ENCODE measurements at regions not wholly inside any gene's neighbourhood (a gene's known extent, or its start where the extent isn't known, plus 50 kb on each side); places are given as distances from the start of the nearest gene placed in this dataset.
A peak's percentile ranks its signal among the peaks of the same experiment; 100 is the strongest.
"Not testable (repeated sequence)": the region's sequence is repeated elsewhere in the genome, so short reads cannot be mapped to it uniquely, and the experiment has no call there.

GRCh38 chr1:201726700-201727099 lies 102.3 kb upstream of the IPO9 start:
- DNase-seq (ENCODE audit: low read depth in 2 of 2): no peak

- DNase-seq (ENCODE audit: low read depth in 2 of 2): no peak
Measured at GRCh38 chr1:201728731-201729130, 100.2 kb upstream of the IPO9 start.

GRCh38 chr1:201729973-201730608 lies 98.9 kb upstream of the IPO9 start:
- DNase-seq (ENCODE audit: low read depth in 2 of 2): no peak

GRCh38 chr1:201730611-201731010 lies 98.3 kb upstream of the IPO9 start:
- no peak for DNase-seq (ENCODE audit: low read depth in 2 of 2)

GRCh38 chr1:201731142-201731541 lies 97.8 kb upstream of the IPO9 start:
- DNase-seq (ENCODE audit: low read depth in 2 of 2): no peak

- no peak for DNase-seq (ENCODE audit: low read depth in 2 of 2)
Measured at GRCh38 chr1:201731592-201731991, 97.4 kb upstream of the IPO9 start.

GRCh38 chr1:201732351-201732750 lies 96.6 kb upstream of the IPO9 start:
- no peak for DNase-seq (ENCODE audit: low read depth in 2 of 2)

- not testable (repeated sequence) for DNase-seq (ENCODE audit: low read depth in 2 of 2)
Measured at GRCh38 chr1:201734221-201734620, 94.7 kb upstream of the IPO9 start.

GRCh38 chr1:201734786-201735185 lies 94.2 kb upstream of the IPO9 start:
- DNase-seq (ENCODE audit: low read depth in 2 of 2): no peak

- DNase-seq (ENCODE audit: low read depth in 2 of 2): no peak
Measured at GRCh38 chr1:201736707-201737320, 92.1 kb upstream of the IPO9 start.

GRCh38 chr1:201737352-201738060 lies 91.5 kb upstream of the IPO9 start:
- DNase-seq (ENCODE audit: low read depth in 2 of 2): no peak

GRCh38 chr1:201739080-201739479 lies 89.9 kb upstream of the IPO9 start:
- DNase-seq (ENCODE audit: low read depth in 2 of 2): no peak

GRCh38 chr1:201739492-201740085 lies 89.4 kb upstream of the IPO9 start:
- peak; percentile 42 for DNase-seq (ENCODE audit: low read depth in 2 of 2)

- DNase-seq (ENCODE audit: low read depth in 2 of 2): no peak
Measured at GRCh38 chr1:201740086-201740541, 88.8 kb upstream of the IPO9 start.

GRCh38 chr1:201740670-201741111 lies 88.3 kb upstream of the IPO9 start:
- DNase-seq (ENCODE audit: low read depth in 2 of 2): no peak

GRCh38 chr1:201741763-201742342 lies 87.1 kb upstream of the IPO9 start:
- DNase-seq (ENCODE audit: low read depth in 2 of 2): no peak

GRCh38 chr1:201742476-201742875 lies 86.5 kb upstream of the IPO9 start:
- no peak for DNase-seq (ENCODE audit: low read depth in 2 of 2)

GRCh38 chr1:201742955-201743805 lies 85.8 kb upstream of the IPO9 start:
- DNase-seq (ENCODE audit: low read depth in 2 of 2): no peak

GRCh38 chr1:201745023-201745422 lies 83.9 kb upstream of the IPO9 start:
- no peak for DNase-seq (ENCODE audit: low read depth in 2 of 2)

- DNase-seq (ENCODE audit: low read depth in 2 of 2): no peak
Measured at GRCh38 chr1:201746156-201746555, 82.8 kb upstream of the IPO9 start.

GRCh38 chr1:201747261-201747660 lies 81.7 kb upstream of the IPO9 start:
- DNase-seq (ENCODE audit: low read depth in 2 of 2): no peak
